ENCODE measurements at regions not wholly inside any gene's neighbourhood (a gene's known extent, or its start where the extent isn't known, plus 50 kb on each side); places are given as distances from the start of the nearest gene placed in this dataset.

DNA sequence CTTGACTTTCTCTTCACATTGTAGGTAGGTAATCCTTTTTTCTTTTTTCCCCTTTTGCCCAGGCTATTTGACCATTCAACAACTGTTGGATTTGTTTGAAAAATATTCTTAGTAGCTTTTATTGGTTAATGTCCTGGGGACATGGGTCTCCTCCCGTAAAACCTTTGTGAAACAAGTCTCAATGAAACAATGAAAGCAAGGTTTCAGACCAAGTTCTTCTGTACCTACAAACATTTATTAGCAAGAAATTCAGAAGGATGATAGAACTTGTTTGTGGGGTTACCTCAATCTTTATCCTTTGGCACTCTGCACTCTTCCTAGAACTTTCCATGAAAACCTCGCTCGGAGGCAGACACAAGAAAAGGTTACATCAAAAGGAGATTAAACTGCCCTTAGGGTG, 190.7 kb upstream of the ANK2 start:
- ATAC-seq = no peak
- TF ChIP-seq ZFP30 (CRISPR knock-in tag; IDR thresholded peaks at IDR 0.05) = no peak
- TF ChIP-seq ESRRG (CRISPR knock-in tag; IDR thresholded peaks at IDR 0.05) = no peak
- TF ChIP-seq, protein P1, sequence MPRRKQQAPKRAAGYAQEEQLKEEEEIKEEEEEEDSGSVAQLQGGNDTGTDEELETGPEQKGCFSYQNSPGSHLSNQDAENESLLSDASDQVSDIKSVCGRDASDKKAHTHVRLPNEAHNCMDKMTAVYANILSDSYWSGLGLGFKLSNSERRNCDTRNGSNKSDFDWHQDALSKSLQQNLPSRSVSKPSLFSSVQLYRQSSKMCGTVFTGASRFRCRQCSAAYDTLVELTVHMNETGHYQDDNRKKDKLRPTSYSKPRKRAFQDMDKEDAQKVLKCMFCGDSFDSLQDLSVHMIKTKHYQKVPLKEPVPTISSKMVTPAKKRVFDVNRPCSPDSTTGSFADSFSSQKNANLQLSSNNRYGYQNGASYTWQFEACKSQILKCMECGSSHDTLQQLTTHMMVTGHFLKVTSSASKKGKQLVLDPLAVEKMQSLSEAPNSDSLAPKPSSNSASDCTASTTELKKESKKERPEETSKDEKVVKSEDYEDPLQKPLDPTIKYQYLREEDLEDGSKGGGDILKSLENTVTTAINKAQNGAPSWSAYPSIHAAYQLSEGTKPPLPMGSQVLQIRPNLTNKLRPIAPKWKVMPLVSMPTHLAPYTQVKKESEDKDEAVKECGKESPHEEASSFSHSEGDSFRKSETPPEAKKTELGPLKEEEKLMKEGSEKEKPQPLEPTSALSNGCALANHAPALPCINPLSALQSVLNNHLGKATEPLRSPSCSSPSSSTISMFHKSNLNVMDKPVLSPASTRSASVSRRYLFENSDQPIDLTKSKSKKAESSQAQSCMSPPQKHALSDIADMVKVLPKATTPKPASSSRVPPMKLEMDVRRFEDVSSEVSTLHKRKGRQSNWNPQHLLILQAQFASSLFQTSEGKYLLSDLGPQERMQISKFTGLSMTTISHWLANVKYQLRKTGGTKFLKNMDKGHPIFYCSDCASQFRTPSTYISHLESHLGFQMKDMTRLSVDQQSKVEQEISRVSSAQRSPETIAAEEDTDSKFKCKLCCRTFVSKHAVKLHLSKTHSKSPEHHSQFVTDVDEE (CRISPR knock-in tag; IDR thresholded peaks at IDR 0.05) = no peak
- TF ChIP-seq, protein P2, sequence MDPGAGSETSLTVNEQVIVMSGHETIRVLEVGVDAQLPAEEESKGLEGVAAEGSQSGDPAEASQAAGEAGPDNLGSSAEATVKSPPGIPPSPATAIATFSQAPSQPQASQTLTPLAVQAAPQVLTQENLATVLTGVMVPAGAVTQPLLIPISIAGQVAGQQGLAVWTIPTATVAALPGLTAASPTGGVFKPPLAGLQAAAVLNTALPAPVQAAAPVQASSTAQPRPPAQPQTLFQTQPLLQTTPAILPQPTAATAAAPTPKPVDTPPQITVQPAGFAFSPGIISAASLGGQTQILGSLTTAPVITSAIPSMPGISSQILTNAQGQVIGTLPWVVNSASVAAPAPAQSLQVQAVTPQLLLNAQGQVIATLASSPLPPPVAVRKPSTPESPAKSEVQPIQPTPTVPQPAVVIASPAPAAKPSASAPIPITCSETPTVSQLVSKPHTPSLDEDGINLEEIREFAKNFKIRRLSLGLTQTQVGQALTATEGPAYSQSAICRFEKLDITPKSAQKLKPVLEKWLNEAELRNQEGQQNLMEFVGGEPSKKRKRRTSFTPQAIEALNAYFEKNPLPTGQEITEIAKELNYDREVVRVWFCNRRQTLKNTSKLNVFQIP (CRISPR knock-in tag; IDR thresholded peaks at IDR 0.05; ENCODE audit: borderline replicate concordance, low read depth) = no peak
- TF ChIP-seq ZNF565 (CRISPR knock-in tag; conservative IDR thresholded peaks at IDR 0.05; ENCODE audit: low read depth) = no peak
- TF ChIP-seq OSR1 (CRISPR knock-in tag; IDR thresholded peaks at IDR 0.05) = no peak
- TF ChIP-seq ZC3H10 (CRISPR knock-in tag; IDR thresholded peaks at IDR 0.05) = no peak
- no peak for TF ChIP-seq RARB (CRISPR knock-in tag; IDR thresholded peaks at IDR 0.05)
- TF ChIP-seq TCF4 (CRISPR knock-in tag; IDR thresholded peaks at IDR 0.05; ENCODE audit: borderline replicate concordance) = no peak
- TF ChIP-seq, protein P3, sequence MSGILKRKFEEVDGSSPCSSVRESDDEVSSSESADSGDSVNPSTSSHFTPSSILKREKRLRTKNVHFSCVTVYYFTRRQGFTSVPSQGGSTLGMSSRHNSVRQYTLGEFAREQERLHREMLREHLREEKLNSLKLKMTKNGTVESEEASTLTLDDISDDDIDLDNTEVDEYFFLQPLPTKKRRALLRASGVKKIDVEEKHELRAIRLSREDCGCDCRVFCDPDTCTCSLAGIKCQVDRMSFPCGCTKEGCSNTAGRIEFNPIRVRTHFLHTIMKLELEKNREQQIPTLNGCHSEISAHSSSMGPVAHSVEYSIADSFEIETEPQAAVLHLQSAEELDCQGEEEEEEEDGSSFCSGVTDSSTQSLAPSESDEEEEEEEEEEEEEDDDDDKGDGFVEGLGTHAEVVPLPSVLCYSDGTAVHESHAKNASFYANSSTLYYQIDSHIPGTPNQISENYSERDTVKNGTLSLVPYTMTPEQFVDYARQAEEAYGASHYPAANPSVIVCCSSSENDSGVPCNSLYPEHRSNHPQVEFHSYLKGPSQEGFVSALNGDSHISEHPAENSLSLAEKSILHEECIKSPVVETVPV (CRISPR knock-in tag; IDR thresholded peaks at IDR 0.05) = no peak
- no peak for TF ChIP-seq ZNF8 (CRISPR knock-in tag; IDR thresholded peaks at IDR 0.05)
- no peak for TF ChIP-seq TOX (CRISPR knock-in tag; IDR thresholded peaks at IDR 0.05; ENCODE audit: borderline replicate concordance)
- TF ChIP-seq, protein P4, sequence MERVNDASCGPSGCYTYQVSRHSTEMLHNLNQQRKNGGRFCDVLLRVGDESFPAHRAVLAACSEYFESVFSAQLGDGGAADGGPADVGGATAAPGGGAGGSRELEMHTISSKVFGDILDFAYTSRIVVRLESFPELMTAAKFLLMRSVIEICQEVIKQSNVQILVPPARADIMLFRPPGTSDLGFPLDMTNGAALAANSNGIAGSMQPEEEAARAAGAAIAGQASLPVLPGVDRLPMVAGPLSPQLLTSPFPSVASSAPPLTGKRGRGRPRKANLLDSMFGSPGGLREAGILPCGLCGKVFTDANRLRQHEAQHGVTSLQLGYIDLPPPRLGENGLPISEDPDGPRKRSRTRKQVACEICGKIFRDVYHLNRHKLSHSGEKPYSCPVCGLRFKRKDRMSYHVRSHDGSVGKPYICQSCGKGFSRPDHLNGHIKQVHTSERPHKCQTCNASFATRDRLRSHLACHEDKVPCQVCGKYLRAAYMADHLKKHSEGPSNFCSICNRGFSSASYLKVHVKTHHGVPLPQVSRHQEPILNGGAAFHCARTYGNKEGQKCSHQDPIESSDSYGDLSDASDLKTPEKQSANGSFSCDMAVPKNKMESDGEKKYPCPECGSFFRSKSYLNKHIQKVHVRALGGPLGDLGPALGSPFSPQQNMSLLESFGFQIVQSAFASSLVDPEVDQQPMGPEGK (CRISPR knock-in tag; IDR thresholded peaks at IDR 0.05; ENCODE audit: borderline replicate concordance) = no peak
- no peak for TF ChIP-seq ARNTL (CRISPR knock-in tag; IDR thresholded peaks at IDR 0.05; ENCODE audit: borderline replicate concordance, low read depth)

DNA sequence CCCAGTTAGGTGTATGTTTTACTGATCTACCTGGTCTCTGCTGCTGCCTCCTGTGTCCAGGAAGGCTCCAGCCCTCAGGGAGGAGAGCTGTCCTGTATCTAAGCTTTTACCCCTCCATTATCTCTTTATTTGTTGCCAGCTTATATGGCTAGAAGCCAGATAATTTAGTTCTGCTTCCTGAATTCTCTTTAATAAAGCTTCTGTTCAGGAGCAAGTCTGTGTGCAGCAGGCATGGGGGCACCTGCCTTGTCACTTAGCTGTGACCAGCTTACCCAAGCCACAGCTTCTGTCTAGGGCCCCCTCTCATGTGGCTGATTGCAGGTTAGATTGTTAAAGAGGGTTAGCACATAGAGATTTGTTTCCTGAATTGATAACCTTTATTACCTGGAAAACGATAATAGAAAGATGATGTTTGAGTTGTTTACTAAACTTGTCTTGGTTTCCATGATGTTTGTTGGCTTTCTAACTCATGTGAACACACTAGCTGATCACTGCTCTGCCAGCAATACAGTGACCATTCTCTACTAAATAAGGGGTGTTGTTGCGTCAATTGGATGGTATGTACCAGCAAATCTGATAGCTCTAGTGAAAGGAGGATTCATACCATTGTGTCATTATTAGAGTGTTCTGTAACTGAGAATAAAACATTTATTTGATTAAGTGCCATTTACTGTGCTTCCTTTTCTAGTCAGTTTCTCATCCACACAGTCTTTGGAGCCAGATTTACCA, 189.8 kb upstream of the ANK2 start:
- TF ChIP-seq ISL1 (CRISPR knock-in tag; IDR thresholded peaks at IDR 0.05) = peak; percentile 27
- no peak for TF ChIP-seq ZNF8 (CRISPR knock-in tag; IDR thresholded peaks at IDR 0.05)
- peak; percentile 32 for ATAC-seq

DNA sequence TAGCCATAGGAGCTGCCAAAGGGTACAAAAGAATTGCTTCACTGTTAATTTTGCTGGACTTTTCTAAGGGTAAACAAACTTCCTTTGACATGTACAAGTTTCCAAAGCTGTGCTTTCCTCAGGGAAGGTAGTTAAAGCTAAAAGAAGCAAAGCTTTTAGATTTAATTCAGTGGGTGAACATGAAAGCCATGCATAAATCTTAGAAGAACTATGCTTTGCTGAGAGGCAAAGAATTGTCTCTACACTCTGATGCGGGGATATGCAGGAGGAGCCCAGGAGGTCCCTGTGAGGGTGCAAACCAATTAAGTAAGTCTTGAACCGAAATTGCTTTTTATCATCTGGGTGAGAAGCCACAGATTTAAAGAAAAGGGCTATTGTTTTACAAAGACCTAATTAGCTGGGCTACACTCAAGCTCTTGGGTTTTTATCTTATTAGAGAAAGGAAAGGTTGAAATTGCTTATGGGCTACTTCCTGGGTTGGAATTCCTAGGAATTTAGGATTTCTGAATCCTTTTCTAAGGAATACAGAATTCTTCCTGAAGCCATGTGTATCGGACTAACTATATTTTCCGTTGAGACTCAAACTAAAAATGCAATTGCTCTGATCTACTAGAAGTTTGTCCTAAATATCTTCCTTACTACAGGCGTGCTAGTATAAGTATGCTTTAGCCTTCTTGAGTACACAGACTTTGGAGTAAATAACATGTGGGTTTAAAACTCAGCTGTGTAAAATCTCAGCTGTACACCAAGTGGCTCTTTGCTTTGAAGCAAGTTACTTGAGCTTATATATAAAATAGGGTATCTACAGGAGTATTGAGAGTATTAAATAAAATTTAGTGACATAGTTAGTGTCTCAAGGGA, 188.4 kb upstream of the ANK2 start:
- no peak for ATAC-seq
- TF ChIP-seq, protein P4 (CRISPR knock-in tag; IDR thresholded peaks at IDR 0.05; ENCODE audit: borderline replicate concordance) = no peak
- TF ChIP-seq SNAI2 (CRISPR knock-in tag; IDR thresholded peaks at IDR 0.05) (no peak), CSDC2 (CRISPR knock-in tag; IDR thresholded peaks at IDR 0.05) (no peak), ZC3H10 (CRISPR knock-in tag; IDR thresholded peaks at IDR 0.05) (no peak), GLIS3 (CRISPR knock-in tag; IDR thresholded peaks at IDR 0.05) (no peak), ZFP3 (CRISPR knock-in tag; IDR thresholded peaks at IDR 0.05) (no peak), TCF4 (CRISPR knock-in tag; IDR thresholded peaks at IDR 0.05; ENCODE audit: borderline replicate concordance) (no peak), RARB (CRISPR knock-in tag; IDR thresholded peaks at IDR 0.05) (no peak)
- TF ChIP-seq, protein P1 (CRISPR knock-in tag; IDR thresholded peaks at IDR 0.05) = no peak
- TF ChIP-seq, protein P2 (CRISPR knock-in tag; IDR thresholded peaks at IDR 0.05; ENCODE audit: borderline replicate concordance, low read depth) = no peak
